C4-2B (cell line): ENCODE measurements at regions not wholly inside any gene's neighbourhood (a gene's known extent, or its start where the extent isn't known, plus 50 kb on each side); places are given as distances from the start of the nearest gene placed in this dataset.

ENCODE experiments used
- ZFX ChIP-seq: fragments of 450-650 bp; IDR thresholded peaks from 2 replicates; pipeline ENCODE4 v1.6.1; 2017
- TF ChIP-seq, protein P1 (sequence below): fragments of 450-650 bp; conservative IDR thresholded peaks from 2 replicates; pipeline ENCODE4 v1.5.1; 2017; ENCODE audit warnings: mild to moderate bottlenecking

DNA sequence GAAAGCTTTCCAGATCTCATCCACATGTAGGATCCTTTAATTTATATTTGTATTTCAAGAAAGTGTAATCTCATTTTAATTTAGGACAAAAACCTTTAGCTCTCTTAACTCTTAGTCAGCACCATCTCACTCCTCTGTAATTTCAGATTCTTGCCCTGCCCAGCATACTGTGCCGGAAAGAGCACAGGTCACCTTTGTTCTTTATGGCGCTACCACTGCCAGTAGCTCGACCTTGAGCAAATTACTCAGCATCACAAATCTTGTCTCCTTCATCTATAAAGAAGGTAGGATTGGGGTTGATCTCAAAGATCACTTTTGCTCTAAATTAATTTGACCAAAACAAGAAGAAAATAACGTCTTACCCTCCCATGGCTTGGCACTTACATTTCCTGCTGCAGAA is 56.1 kb upstream of the ZC3H11B start:
- TF ChIP-seq, protein P1, sequence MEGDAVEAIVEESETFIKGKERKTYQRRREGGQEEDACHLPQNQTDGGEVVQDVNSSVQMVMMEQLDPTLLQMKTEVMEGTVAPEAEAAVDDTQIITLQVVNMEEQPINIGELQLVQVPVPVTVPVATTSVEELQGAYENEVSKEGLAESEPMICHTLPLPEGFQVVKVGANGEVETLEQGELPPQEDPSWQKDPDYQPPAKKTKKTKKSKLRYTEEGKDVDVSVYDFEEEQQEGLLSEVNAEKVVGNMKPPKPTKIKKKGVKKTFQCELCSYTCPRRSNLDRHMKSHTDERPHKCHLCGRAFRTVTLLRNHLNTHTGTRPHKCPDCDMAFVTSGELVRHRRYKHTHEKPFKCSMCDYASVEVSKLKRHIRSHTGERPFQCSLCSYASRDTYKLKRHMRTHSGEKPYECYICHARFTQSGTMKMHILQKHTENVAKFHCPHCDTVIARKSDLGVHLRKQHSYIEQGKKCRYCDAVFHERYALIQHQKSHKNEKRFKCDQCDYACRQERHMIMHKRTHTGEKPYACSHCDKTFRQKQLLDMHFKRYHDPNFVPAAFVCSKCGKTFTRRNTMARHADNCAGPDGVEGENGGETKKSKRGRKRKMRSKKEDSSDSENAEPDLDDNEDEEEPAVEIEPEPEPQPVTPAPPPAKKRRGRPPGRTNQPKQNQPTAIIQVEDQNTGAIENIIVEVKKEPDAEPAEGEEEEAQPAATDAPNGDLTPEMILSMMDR, result no peak
- no peak for TF ChIP-seq ZFX
